GM10266 (cell line): ENCODE measurements at regions not wholly inside any gene's neighbourhood (a gene's known extent, or its start where the extent isn't known, plus 50 kb on each side); places are given as distances from the start of the nearest gene placed in this dataset.

ENCODE experiments used
- DNase-seq: peaks from one replicate; pipeline ENCODE4 v3.0.0; 2012; ENCODE audit errors: extremely low spot score
- CTCF ChIP-seq: IDR thresholded peaks from 2 replicates; pipeline ENCODE4 v1.5.1; 2012; ENCODE audit warnings: mild to moderate bottlenecking, low read depth; ENCODE audit not compliant: control insufficient read depth, insufficient read depth; ENCODE audit errors: missing control alignments

DNA sequence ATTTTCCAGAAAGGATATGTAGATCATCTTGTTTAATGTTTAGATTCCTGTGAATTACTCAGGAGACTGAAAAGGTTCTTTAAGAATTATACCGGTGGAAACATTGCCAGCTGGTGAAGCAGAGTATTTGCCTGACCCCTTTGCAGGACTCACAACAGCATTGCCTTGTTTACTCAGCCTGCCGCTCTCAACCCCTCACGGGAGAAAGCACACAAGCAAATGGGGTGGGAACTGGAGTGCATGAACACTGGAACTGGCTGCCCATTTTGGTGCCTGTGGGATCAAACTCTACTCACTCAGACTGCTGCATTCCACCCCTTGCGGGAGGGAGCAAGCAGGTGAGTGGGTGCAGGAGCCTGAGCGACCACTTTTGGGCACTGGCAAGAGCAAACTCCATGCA lies 804.7 kb upstream of the SLITRK1 start:
- no peak for TF ChIP-seq CTCF
- DNase-seq, result no peak

DNA sequence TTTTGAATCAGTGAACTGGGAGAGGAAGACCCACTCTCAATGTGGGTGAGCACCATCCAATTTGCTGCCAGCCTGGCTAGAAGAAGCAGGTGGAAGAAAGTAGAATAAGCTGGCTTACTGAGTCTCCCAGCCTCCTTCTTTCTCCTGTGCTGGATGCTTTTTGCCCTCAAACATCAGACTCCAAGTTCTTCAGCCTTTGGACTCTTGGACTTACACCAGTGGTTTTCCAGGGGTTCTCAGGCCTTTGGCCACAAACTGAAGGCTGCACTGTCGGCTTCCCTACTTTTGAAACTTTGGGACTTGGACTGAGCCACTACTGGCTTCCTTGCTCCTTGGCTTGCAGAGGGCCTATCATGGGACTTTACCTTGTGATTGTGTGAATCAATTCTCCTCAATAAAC lies 804.2 kb upstream of the SLITRK1 start:
- no peak for TF ChIP-seq CTCF
- no peak for DNase-seq

DNA sequence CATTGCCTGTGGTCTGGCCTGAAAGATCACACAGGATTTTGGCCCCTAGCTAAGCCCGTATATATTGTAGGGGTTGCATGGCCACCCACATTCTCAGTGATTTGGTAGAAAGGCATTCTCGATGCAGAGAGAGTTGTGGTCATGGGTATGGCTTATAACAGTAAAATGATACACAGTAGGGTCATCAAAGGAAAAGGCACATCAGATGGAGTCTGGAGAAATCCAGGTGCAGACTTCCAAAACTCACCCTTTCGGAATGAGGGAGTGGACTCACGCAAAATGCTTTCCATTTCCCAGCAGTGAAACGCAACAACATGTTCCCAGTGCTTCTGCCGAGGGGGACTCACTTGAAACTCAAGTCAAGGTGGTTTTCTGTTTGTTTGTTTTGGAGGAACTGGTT lies 802.5 kb upstream of the SLITRK1 start:
- no peak for DNase-seq
- no peak for TF ChIP-seq CTCF

GRCh38 chr13:84684048-84684662 lies 801.9 kb upstream of the SLITRK1 start:
- no peak for TF ChIP-seq CTCF
- DNase-seq, result no peak

GRCh38 chr13:84683448-84683847 lies 801.2 kb upstream of the SLITRK1 start:
- no peak for DNase-seq
- no peak for TF ChIP-seq CTCF

GRCh38 chr13:84677836-84678235 lies 795.6 kb upstream of the SLITRK1 start:
- no peak for TF ChIP-seq CTCF
- no peak for DNase-seq

DNA sequence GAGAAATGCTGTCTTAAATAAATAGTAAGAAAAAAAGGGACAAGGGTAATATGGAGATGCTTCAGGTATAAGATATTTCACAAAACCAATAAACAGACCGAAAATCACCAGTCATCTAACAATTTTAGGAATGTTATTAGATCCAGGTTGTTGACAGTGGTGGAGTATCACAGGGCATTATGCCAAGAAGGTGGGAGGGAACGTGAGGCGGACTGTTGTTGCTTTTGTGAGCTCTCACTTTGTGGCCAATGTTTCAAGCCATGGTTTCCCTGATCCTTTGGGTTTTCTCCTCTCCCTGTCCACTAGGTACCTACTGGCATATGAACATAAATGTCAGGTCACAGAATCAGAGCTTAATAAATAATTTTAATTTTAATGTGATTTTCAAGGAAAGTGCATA lies 790.3 kb upstream of the SLITRK1 start:
- no peak for TF ChIP-seq CTCF
- DNase-seq, result no peak
